Caco-2 (cell line): ENCODE measurements at regions not wholly inside any gene's neighbourhood (a gene's known extent, or its start where the extent isn't known, plus 50 kb on each side); places are given as distances from the start of the nearest gene placed in this dataset.
"Not testable (repeated sequence)": the region's sequence is repeated elsewhere in the genome, so short reads cannot be mapped to it uniquely, and the experiment has no call there.

ENCODE experiments used
- BruUV-seq: library from RNA; stranded (reverse); fragments of 400-500 nt; replicated peaks from 2 replicates; lab custom pipeline; 2021; lab: Mats Ljungman, UMichigan
- CTCF ChIA-PET: fragments of 300-600 bp; sonication (Branson Sonifier 250); formaldehyde crosslinking; loops from one replicate; lab custom pipeline; 2022; ENCODE audit warnings: antibody characterized with exemption; lab: Charles Lee
- POLR2A ChIA-PET: fragments of 300-600 bp; sonication (Branson Sonifier 250); formaldehyde crosslinking; loops from one replicate; lab custom pipeline; 2022; ENCODE audit warnings: antibody characterized with exemption; lab: Charles Lee
- DNase-seq, 2 experiments: peaks; one replicate each; pipeline versions ENCODE4 v3.0.0 to v3.0.0-alpha.2; 2020 to 2022
- H3K27me3 ChIP-seq: replicated peaks from 2 replicates; pipeline ENCODE4 v1.6.0; 2011; ENCODE audit warnings: low read length; ENCODE audit not compliant: control insufficient read depth, insufficient read depth
- H3K36me3 ChIP-seq: 2 replicates; pipeline ENCODE4 v1.5.1; 2011; ENCODE audit warnings: low read length; ENCODE audit not compliant: control insufficient read depth, insufficient read depth
- H3K4me1 ChIP-seq: fragments of 250-450 bp; sonication (Bioruptor Pico); 2 replicates; pipeline ENCODE4 v1.5.1; 2020; ENCODE audit warnings: mild to moderate bottlenecking
- H3K4me3 ChIP-seq: 2 replicates; pipeline ENCODE4 v1.5.1; 2011; ENCODE audit warnings: low read depth, mild to moderate bottlenecking, control low read depth, low read length
- H3K9me3 ChIP-seq: fragments of 250-450 bp; sonication (Bioruptor Pico); 2 replicates; pipeline ENCODE4 v1.5.1; 2020; ENCODE audit warnings: mild to moderate bottlenecking, moderate library complexity
- H3K27ac Mint-ChIP-seq: one replicate; pipeline ENCODE4 v1.8.0; 2022; ENCODE audit warnings: mixed read lengths; ENCODE audit not compliant: unreplicated experiment
- H3K27me3 Mint-ChIP-seq: one replicate; pipeline ENCODE4 v1.8.0; 2022; ENCODE audit warnings: mixed read lengths; ENCODE audit not compliant: insufficient read depth, unreplicated experiment
- H3K36me3 Mint-ChIP-seq: one replicate; pipeline ENCODE4 v1.8.0; 2022; ENCODE audit warnings: mild to moderate bottlenecking, mixed read lengths; ENCODE audit not compliant: insufficient read depth, unreplicated experiment
- H3K4me1 Mint-ChIP-seq: one replicate; pipeline ENCODE4 v1.8.0; 2022; ENCODE audit warnings: low read depth, mixed read lengths; ENCODE audit not compliant: unreplicated experiment
- H3K4me3 Mint-ChIP-seq: one replicate; pipeline ENCODE4 v1.8.0; 2022; ENCODE audit warnings: mild to moderate bottlenecking, moderate library complexity, mixed read lengths; ENCODE audit not compliant: unreplicated experiment
- H3K9me3 Mint-ChIP-seq: one replicate; pipeline ENCODE4 v1.8.0; 2022; ENCODE audit warnings: mixed read lengths; ENCODE audit not compliant: unreplicated experiment
- CTCF ChIP-seq, 2 experiments: fragments of 200-600 bp in 1 of 2; IDR thresholded peaks; 1 replicate in 1 of 2; 2 replicates in 1 of 2; pipeline versions ENCODE4 v1.5.1 to v1.8.0; 2011 to 2022; ENCODE audit warnings: antibody characterized with exemption in 1 of 2, control low read depth in 1 of 2, inconsistent platforms in 1 of 2, low read depth in 1 of 2, low read length in 1 of 2, mild to moderate bottlenecking in 1 of 2, moderate library complexity in 1 of 2; ENCODE audit not compliant: insufficient read depth in 1 of 2, severe bottlenecking in 1 of 2, unreplicated experiment in 1 of 2
- intact Hi-C: fragments of 100-400 bp; cut with micrococcal nuclease; formaldehyde crosslinking; loops from one replicate; pipeline ENCODE4 v1.10.0; 2022; ENCODE audit not compliant: unreplicated experiment

GRCh38 chr3:8173892-8174291 lies 327.7 kb upstream of the LMCD1 start:
- Histone ChIP-seq H3K4me1 (no peaks in the 10 kb centered on the region), H3K9me3 (no peaks in the 10 kb centered on the region), H3K4me3 (no peak overlapping the region), H3K36me3 (no peaks in the 10 kb centered on the region), H3K27me3 (no peaks in the 10 kb centered on the region)
- no peaks in the 10 kb centered on the region for H3K9me3 Mint-ChIP-seq
- peaks cover 32% of the 10 kb centered on the region for H3K27me3 Mint-ChIP-seq
- H3K36me3 Mint-ChIP-seq = no peaks in the 10 kb centered on the region
- BruUV-seq = no TSS peak
- DNase-seq = no peak
- no peak for TF ChIP-seq CTCF (IDR thresholded peaks at IDR 0.05; ENCODE audit: insufficient read depth in 1 of 2, low read depth in 1 of 2, low read length in 1 of 2, severe bottlenecking in 1 of 2, unreplicated experiment in 1 of 2)
- H3K4me1 Mint-ChIP-seq = no peaks in the 10 kb centered on the region
- CTCF ChIA-PET = no interaction called here
- no peak overlapping the region for H3K4me3 Mint-ChIP-seq
- no peak overlapping the region for H3K27ac Mint-ChIP-seq
- POLR2A ChIA-PET = no interaction called here
- intact Hi-C loops = no loop called here

DNA sequence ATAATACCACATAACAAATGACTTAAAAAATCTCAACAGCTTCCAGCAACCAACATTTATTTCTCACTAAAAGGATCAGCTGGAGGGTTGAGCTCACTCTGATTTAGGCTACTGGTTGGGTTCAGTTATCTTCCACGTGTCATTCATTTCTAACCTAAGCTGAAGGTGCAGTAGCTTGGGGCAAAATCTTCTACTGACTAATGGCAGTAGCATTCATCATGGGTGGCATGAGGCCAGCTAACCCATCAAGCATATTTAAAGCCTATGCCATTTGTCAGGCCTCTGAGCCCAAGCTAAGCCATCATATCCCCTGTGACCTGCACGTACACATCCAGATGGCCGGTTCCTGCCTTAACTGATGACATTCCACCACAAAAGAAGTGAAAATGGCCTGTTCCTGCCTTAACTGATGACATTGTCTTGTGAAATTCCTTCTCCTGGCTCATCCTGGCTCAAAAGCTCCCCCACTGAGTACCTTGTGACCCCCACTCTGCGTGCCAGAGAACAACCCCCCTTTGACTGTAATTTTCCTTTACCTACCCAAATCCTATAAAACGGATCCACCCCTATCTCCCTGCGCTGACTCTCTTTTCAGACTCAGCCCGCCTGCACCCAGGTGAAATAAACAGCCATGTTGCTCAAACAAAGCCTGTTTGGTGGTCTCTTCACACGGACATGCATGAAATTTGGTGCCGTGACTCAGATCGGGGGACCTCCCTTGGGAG lies 324.7 kb upstream of the LMCD1 start:
- H3K27me3 Mint-ChIP-seq = peaks cover 47% of the 10 kb centered on the region
- BruUV-seq, H3K36me3 Mint-ChIP-seq, H3K4me3 Mint-ChIP-seq, H3K4me1 Mint-ChIP-seq, H3K9me3 Mint-ChIP-seq, H3K36me3 ChIP-seq, H3K4me3 ChIP-seq, H3K9me3 ChIP-seq, H3K4me1 ChIP-seq, DNase-seq, H3K27ac Mint-ChIP-seq, intact Hi-C loops, POLR2A ChIA-PET, H3K27me3 ChIP-seq: not testable (repeated sequence)
- CTCF ChIA-PET = interaction anchor here (0.6 kb wide), 1 partner anchor 256 kb away, joined by 6 read pairs; no protein-coding TSS in a partner anchor

DNA sequence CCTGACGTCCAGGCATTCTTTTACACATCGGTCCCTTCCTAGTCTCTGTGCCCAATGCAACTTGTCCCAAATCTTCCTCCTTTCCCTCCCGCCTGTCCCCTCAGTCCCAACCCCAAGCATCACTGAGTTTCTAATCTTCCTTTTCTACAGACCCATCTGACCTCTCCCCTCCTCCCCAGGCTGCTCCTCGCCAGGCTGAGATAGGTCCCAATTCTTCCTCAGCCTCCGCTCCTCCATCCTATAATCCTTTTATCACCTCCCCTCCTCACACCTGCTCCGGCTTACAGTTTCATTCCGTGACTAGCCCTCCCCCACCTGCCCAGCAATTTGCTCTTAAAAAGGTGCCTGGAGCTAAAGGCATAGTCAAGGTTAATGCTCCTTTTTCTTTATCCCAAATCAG lies 323.1 kb upstream of the LMCD1 start:
- H3K9me3 ChIP-seq, POLR2A ChIA-PET, BruUV-seq, DNase-seq, H3K4me3 Mint-ChIP-seq, CTCF ChIA-PET, H3K9me3 Mint-ChIP-seq, H3K27ac Mint-ChIP-seq, H3K36me3 Mint-ChIP-seq, H3K27me3 ChIP-seq, H3K4me3 ChIP-seq, intact Hi-C loops, H3K4me1 Mint-ChIP-seq, H3K4me1 ChIP-seq, H3K36me3 ChIP-seq: not testable (repeated sequence)
- peaks cover 51% of the 10 kb centered on the region for H3K27me3 Mint-ChIP-seq

- H3K4me1 Mint-ChIP-seq = no peaks in the 10 kb centered on the region
- H3K9me3 ChIP-seq = no peaks in the 10 kb centered on the region
- no peak for DNase-seq
- no peak overlapping the region for H3K27ac Mint-ChIP-seq
- no peak overlapping the region for H3K4me3 Mint-ChIP-seq
- H3K27me3 Mint-ChIP-seq = peaks cover 39% of the 10 kb centered on the region
- no peaks in the 10 kb centered on the region for H3K27me3 ChIP-seq
- intact Hi-C loops = no loop called here
- no TSS peak for BruUV-seq
- CTCF ChIA-PET = no interaction called here
- no peaks in the 10 kb centered on the region for H3K36me3 Mint-ChIP-seq
- POLR2A ChIA-PET = no interaction called here
- no peaks in the 10 kb centered on the region for H3K36me3 ChIP-seq
- H3K4me1 ChIP-seq = no peaks in the 10 kb centered on the region
- H3K4me3 ChIP-seq = no peak overlapping the region
- TF ChIP-seq CTCF (IDR thresholded peaks at IDR 0.05; ENCODE audit: insufficient read depth in 1 of 2, low read depth in 1 of 2, low read length in 1 of 2, severe bottlenecking in 1 of 2, unreplicated experiment in 1 of 2) = no peak
- H3K9me3 Mint-ChIP-seq = no peaks in the 10 kb centered on the region
Measured at GRCh38 chr3:8182904-8183303, 318.7 kb upstream of the LMCD1 start.
